Left hindlimb (tissue), 1 donor: ENCODE measurements at regions not wholly inside any gene's neighbourhood (a gene's known extent, or its start where the extent isn't known, plus 50 kb on each side); places are given as distances from the start of the nearest gene placed in this dataset.
A peak's percentile ranks its signal among the peaks of the same experiment; 100 is the strongest.
"Not testable (repeated sequence)": the region's sequence is repeated elsewhere in the genome, so short reads cannot be mapped to it uniquely, and the experiment has no call there.

Experiments used
- DNase-seq: peaks from one replicate; pipeline ENCODE4 v3.0.0-alpha.2; 2018

GRCh38 chr15:84094720-84095119, 140.9 kb upstream of the GOLGA6L4 start:
- not testable (repeated sequence) for DNase-seq

GRCh38 chr15:84097053-84097452, 138.5 kb upstream of the GOLGA6L4 start:
- not testable (repeated sequence) for DNase-seq

DNA sequence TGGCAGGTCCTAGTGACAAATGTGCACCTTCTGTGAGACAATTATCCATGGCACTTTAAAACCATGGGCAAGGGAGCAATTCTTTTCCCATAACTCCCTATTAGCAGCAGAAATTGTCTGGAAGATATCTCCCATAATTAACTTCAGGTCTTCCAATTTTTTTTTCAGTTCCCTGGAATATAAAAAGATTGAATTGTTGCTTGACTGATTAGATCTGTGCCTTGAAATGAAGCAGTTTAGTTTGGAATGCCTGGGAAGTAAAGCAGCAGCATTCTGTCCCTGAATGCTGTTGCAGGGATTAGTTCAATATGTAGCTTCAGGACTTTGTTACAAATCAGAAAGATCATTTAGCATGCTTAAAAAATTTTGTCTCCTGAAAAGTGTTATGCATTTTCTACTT, 137.0 kb upstream of the GOLGA6L4 start:
- no peak for DNase-seq

- DNase-seq = no peak
Observed at GRCh38 chr15:84099181-84099580, 136.4 kb upstream of the GOLGA6L4 start.

GRCh38 chr15:84103345-84103744, 132.2 kb upstream of the GOLGA6L4 start:
- DNase-seq = no peak

- DNase-seq = no peak
Observed at GRCh38 chr15:84104853-84105252, 130.7 kb upstream of the GOLGA6L4 start.

GRCh38 chr15:84108728-84109127, 126.8 kb upstream of the GOLGA6L4 start:
- DNase-seq = no peak

- DNase-seq = no peak
Observed at GRCh38 chr15:84111575-84111974, 124.0 kb upstream of the GOLGA6L4 start.

DNA sequence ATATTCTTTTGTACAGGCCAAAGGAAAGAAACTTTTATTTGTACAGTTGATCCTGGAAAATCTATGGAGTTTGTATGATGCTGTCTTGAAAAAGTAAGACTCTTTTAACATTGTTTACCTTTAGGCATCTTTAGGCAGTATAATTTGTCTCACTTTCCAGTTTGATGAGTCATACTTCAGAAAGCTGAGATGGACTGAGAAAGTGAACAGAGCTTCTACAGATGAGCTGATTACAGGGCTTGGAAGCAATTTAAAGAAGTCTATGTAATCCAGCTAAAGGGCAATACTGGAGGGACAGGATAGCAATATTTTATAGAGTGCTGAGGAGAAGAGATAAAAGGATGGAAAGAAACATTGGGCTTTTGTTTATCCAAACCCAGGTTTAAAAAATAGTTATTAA, 123.5 kb upstream of the GOLGA6L4 start:
- DNase-seq = no peak

DNA sequence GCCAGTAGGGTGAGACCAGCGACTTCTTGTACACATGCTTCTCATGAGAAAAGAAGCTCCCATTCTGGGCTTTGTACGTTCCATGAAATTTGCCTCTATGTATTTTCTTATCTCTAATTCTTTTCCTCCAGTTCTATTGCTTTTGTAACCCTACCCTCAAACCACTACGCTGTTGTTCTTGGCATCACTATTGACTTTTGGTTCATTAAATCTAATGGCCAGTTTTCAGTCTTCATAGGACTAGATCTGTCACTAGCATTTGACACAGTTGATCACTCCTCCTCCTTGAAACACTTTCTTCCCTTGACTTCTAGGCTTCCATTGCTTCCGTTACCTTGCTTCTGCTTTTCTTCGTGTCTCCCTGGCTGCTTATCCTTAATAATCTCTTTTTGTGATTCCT, 121.7 kb upstream of the GOLGA6L4 start:
- no peak for DNase-seq

DNA sequence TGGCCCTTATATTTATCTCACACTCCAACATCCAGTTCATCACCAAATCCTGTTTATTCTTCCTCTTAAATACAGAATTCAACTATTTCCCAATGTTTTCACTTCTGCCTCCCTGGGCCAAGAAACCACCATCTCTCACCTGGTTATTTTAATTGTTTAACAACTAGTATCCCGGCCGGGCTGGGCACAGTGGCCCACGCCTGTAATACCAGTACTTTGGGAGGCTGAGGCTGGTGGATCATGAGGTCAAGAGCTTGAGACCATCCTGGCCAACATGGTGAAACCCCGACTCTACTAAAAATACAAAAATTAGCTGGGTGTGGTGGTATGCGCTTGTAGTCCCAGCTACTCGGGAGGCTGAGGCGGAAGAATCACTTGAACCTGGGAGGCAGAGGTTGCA, 120.9 kb upstream of the GOLGA6L4 start:
- DNase-seq = not testable (repeated sequence)

- DNase-seq = not testable (repeated sequence)
Observed at GRCh38 chr15:84119351-84119750, 116.2 kb upstream of the GOLGA6L4 start.

DNA sequence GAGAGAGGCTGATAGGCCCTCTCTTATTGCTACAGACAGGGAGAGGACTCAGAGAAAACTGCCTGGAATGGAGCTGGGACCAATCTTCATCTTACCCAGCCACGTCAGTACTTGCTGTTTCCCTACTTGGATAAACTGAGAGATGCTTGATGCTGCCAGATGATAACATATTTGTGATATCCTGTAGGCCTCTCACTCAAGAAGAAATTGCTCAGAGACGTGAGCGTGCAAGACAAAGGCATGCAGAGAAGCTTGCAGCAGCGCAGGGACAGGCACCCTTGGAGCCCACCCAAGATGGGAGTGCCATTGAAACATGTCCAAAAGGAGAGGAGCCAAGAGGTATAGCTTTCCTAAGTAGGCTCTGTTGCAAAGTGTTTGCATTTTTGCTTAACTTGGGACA, 114.7 kb upstream of the GOLGA6L4 start:
- DNase-seq = not testable (repeated sequence)

- DNase-seq = not testable (repeated sequence)
Observed at GRCh38 chr15:84128706-84129105, 106.9 kb upstream of the GOLGA6L4 start.

- DNase-seq = not testable (repeated sequence)
Observed at GRCh38 chr15:84130098-84130831, 105.3 kb upstream of the GOLGA6L4 start.

- not testable (repeated sequence) for DNase-seq
Observed at GRCh38 chr15:84135931-84136456, 99.6 kb upstream of the GOLGA6L4 start.

DNA sequence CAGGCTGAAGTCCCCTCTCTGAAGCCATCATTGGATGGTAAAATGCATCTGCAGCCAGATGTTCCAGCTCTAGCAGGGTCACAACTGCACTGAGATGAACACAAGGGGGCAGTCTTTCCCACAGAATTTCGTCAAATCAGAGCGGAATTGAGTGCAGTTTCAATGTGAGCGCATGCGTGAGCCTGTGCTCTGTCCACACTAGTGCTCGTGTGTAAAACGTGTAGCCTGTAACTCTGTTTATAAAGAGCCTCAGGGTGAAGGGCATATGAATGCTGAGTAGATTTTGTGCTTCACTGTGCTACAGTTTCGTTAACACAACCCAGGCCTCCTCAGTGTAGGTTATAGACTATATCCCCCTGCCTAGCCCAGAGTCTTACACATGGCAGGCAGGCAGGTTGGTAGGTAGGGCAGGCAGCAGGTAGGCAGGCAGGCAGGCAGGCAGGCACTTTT, 92.7 kb upstream of the GOLGA6L4 start:
- peak; percentile 79 for DNase-seq

- no peak for DNase-seq
Observed at GRCh38 chr15:84143753-84144314, 91.7 kb upstream of the GOLGA6L4 start.

DNA sequence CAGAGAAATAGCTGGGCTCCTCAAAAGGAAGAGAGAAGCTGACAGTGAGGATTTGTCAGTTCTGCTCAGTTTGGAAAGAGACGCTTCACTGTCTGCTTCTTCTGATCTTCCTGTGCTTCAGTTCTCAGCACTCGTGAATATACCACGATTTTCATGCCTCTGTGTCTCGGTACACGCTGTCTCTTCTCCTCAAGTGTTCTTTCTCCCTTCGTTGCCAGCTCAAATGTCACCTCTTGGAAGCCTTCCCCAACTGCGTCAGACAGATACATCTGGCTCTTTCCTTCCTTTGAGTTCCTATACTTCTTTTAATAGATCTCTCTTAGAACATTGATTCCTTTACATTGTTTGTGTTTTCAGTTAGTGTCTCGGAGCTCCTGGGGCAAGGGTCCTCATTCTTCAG, 90.6 kb upstream of the GOLGA6L4 start:
- not testable (repeated sequence) for DNase-seq

DNA sequence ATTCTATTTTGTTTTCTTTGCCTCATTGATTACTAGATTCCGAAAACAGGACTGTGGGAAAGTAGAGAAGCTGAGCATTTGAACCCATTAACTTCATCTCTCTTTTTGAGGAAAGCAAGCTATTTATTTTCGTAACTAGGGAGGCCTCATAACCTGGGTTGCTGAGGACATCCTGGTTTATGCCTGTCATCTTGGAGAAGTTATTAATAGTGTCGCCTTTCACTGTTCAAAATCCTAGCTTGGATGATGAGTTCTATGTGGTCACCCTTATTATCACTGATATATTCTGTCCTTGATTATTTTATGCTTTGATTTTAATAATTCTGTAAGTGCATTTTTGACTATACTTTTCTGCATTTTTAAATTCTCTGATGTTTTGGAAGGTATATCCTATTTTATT, 89.3 kb upstream of the GOLGA6L4 start:
- not testable (repeated sequence) for DNase-seq

DNA sequence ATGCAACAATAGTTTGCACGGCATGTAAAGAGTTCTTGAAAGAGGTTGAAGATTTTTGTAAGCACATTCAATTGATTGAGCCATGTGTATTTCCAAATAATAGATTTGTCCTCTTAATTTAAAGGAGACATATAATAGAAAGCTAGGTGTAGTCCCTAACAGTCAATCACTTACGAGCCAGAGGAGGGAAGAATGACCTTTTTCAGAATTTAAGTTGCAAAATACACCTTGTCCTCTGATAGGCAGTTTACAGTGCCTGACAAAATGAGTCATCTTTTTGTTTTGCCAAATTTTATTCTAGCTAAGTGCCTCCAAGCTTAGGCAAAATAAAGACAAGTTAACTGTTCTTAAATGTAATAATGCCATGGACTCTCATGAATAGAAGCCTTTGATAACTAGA, 88.3 kb upstream of the GOLGA6L4 start:
- not testable (repeated sequence) for DNase-seq

- no peak for DNase-seq
Observed at GRCh38 chr15:84151205-84151931, 84.2 kb upstream of the GOLGA6L4 start.

DNA sequence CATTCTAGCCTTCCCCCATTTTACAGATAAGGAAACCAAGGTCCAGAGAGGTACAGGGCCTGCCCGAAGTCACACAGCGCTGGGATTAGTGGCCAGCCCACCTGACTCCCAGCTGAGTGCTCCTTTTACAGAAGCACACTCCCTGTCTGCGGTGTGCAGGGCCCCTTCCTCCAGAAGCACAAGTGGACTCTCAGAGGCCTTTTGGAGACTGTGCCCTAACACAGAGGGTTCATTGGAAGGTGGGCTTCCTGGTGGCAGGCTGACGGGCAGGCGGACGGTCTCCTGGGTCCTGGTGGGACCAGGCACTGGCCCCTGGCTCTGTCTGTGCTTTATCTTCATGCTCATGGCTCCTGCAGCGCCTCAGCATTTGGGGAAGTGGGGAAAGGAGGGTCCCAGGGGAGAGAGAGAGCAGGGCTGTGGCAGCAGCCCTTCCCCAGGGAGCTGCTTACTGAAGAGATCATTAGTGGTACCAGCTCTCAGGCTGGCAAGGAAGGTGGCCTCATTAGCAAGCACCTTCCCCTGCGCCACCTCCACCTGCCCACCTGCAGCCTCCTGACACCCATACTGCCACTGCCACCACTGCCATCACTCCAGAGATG, 83.1 kb upstream of the GOLGA6L4 start:
- DNase-seq = not testable (repeated sequence)
